ENCODE measurements at regions not wholly inside any gene's neighbourhood (a gene's known extent, or its start where the extent isn't known, plus 50 kb on each side); places are given as distances from the start of the nearest gene placed in this dataset.

GRCh38 chr4:183852910-183853547 lies 52.1 kb upstream of the STOX2 start:
- Histone ChIP-seq H3K9ac (ENCODE audit: low read depth, low read length, poor library complexity, severe bottlenecking) (no peak overlapping the region), H3K9me2 (replicated peaks; ENCODE audit: low read depth, low read length) (no peaks in the 10 kb centered on the region), H3K79me2 (ENCODE audit: insufficient read depth, low read length) (no peaks in the 10 kb centered on the region), H2AFZ (ENCODE audit: low read length) (peak overlapping the region; percentile 9; the same call in 1 of the 2 replicates), H3K4me1 (ENCODE audit: insufficient read depth, low read length, poor library complexity, severe bottlenecking) (peaks cover 6% of the 10 kb centered on the region), H3K4me2 (ENCODE audit: low read depth, low read length, poor library complexity, severe bottlenecking) (peak overlapping the region; percentile 44), H3K36me3 (ENCODE audit: insufficient read depth, low read length) (no peaks in the 10 kb centered on the region), H4K20me1 (ENCODE audit: insufficient read depth, low read length, poor library complexity, severe bottlenecking) (no peaks in the 10 kb centered on the region), H3K27me3 (ENCODE audit: insufficient read depth, low read length, poor library complexity, severe bottlenecking) (no peaks in the 10 kb centered on the region), H3K9me3 (ENCODE audit: insufficient read depth, low read depth, low read length) (no peaks in the 10 kb centered on the region), H3F3A (ENCODE audit: low read depth) (no peaks in the 10 kb centered on the region), H3K4me3 (ENCODE audit: low read length, poor library complexity, severe bottlenecking) (peak overlapping the region; percentile 14)
- no peak for TF ChIP-seq EZH2phosphoT487 (IDR thresholded peaks at IDR 0.05; ENCODE audit: borderline replicate concordance)
- TF ChIP-seq CTCF (conservative IDR thresholded peaks at IDR 0.05; ENCODE audit: low read length), result no peak

- H3F3A ChIP-seq (ENCODE audit: low read depth), result no peaks in the 10 kb centered on the region
- H3K79me2 ChIP-seq (ENCODE audit: insufficient read depth, low read length), result no peaks in the 10 kb centered on the region
- H4K20me1 ChIP-seq (ENCODE audit: insufficient read depth, low read length, poor library complexity, severe bottlenecking), result no peaks in the 10 kb centered on the region
- H3K4me1 ChIP-seq (ENCODE audit: insufficient read depth, low read length, poor library complexity, severe bottlenecking), result peaks cover 6% of the 10 kb centered on the region
- TF ChIP-seq CTCF (conservative IDR thresholded peaks at IDR 0.05; ENCODE audit: low read length), result no peak
- no peak for TF ChIP-seq EZH2phosphoT487 (IDR thresholded peaks at IDR 0.05; ENCODE audit: borderline replicate concordance)
- no peaks in the 10 kb centered on the region for H3K9me3 ChIP-seq (ENCODE audit: insufficient read depth, low read depth, low read length)
- no peaks in the 10 kb centered on the region for H3K36me3 ChIP-seq (ENCODE audit: insufficient read depth, low read length)
- H3K27me3 ChIP-seq (ENCODE audit: insufficient read depth, low read length, poor library complexity, severe bottlenecking), result no peaks in the 10 kb centered on the region
- peak overlapping the region; percentile 9; the same call in 1 of the 2 replicates for H2AFZ ChIP-seq (ENCODE audit: low read length)
- no peak overlapping the region for H3K9ac ChIP-seq (ENCODE audit: low read depth, low read length, poor library complexity, severe bottlenecking)
- H3K4me3 ChIP-seq (ENCODE audit: low read length, poor library complexity, severe bottlenecking), result peak overlapping the region; percentile 14
- no peaks in the 10 kb centered on the region for H3K9me2 ChIP-seq (replicated peaks; ENCODE audit: low read depth, low read length)
- peak overlapping the region; percentile 44 for H3K4me2 ChIP-seq (ENCODE audit: low read depth, low read length, poor library complexity, severe bottlenecking)
Observed at GRCh38 chr4:183853548-183853940, 51.6 kb upstream of the STOX2 start.

Measured in Loucy (cell line).